Lower leg skin (tissue), 4 donors: ENCODE measurements at regions not wholly inside any gene's neighbourhood (a gene's known extent, or its start where the extent isn't known, plus 50 kb on each side); places are given as distances from the start of the nearest gene placed in this dataset.
"Not testable (repeated sequence)": the region's sequence is repeated elsewhere in the genome, so short reads cannot be mapped to it uniquely, and the experiment has no call there.

Experiments used
- DNase-seq, 2 donors: peaks; one replicate each; pipeline ENCODE4 v3.0.0-alpha.2; 2019; ENCODE audit warnings: low spot score in 2 of 2
- H3K4me3 ChIP-seq: fragments of 200-600 bp; sonication (generic); 2 replicates; pipeline ENCODE4 v1.5.1; 2017; ENCODE audit warnings: mild to moderate bottlenecking, low read depth; ENCODE audit not compliant: poor library complexity, severe bottlenecking
- POLR2A ChIP-seq, 2 donors: fragments of 450-650 bp; IDR thresholded peaks; one replicate each; pipeline ENCODE4 v1.6.1; 2016 to 2017; ENCODE audit warnings: antibody characterized with exemption in 2 of 2, mild to moderate bottlenecking in 1 of 2, moderate library complexity in 1 of 2
- WGBS, 2 donors: methylation state at CpG; one replicate each; pipeline ENCODE4 v1.1.5; 2018; 5-methylcytosine and 5-hydroxymethylcytosine counted together
- intact Hi-C: fragments of 100-400 bp; cut with DNase I; formaldehyde crosslinking; loops from one replicate; pipeline ENCODE4 v1.15.0; 2023; ENCODE audit warnings: low total_unique reads
- TF ChIP-seq, protein P1 (sequence below), 3 donors: fragments of 450-650 bp; IDR thresholded peaks; one replicate each; pipeline ENCODE4 v1.5.1; 2016; ENCODE audit warnings: antibody characterized with exemption in 3 of 3, mild to moderate bottlenecking in 3 of 3, moderate library complexity in 2 of 3

DNA sequence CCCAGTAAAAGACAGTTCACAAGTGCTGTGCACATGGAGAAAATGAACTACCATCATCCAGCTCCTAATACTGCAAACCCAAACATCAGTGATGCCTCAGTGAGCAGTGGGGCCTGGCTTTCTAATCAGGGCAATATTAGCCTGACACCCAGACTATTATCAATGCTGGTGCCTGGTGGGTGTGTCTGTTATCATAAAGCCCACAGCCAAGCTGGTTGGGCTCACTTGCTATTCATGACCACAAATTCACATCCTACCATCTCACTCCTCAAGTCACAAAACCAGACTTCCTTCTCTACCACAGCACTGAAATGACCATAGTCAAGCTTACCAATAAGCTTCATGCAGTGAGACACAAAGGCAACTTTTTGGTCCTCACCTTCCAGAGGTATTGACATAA, 180.8 kb upstream of the PLN start:
- no peak overlapping the region for H3K4me3 ChIP-seq
- intact Hi-C loops: no loop called here
- no peak for TF ChIP-seq POLR2A (IDR thresholded peaks at IDR 0.05)
- TF ChIP-seq, protein P1, sequence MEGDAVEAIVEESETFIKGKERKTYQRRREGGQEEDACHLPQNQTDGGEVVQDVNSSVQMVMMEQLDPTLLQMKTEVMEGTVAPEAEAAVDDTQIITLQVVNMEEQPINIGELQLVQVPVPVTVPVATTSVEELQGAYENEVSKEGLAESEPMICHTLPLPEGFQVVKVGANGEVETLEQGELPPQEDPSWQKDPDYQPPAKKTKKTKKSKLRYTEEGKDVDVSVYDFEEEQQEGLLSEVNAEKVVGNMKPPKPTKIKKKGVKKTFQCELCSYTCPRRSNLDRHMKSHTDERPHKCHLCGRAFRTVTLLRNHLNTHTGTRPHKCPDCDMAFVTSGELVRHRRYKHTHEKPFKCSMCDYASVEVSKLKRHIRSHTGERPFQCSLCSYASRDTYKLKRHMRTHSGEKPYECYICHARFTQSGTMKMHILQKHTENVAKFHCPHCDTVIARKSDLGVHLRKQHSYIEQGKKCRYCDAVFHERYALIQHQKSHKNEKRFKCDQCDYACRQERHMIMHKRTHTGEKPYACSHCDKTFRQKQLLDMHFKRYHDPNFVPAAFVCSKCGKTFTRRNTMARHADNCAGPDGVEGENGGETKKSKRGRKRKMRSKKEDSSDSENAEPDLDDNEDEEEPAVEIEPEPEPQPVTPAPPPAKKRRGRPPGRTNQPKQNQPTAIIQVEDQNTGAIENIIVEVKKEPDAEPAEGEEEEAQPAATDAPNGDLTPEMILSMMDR (IDR thresholded peaks at IDR 0.05): no peak
- DNase-seq: no peak

DNA sequence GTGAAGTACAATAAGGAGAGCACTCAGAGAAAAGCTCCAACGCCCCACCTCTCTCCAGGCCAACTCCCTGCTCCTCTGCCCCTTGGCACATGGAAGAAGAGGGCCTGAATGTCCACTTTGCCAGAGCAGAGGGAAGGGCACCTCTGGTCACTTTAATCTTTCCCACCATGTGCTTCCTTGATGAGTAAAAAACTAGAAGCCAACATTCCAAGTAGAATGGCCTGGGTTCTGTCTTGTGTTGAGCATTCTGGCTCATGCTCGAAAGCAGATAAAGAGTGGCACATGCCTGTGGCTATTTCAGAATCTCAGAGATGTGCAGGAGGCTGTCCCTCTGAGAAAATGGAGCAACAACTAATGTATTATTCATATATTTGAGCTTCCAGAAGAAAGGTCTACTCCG, 177.4 kb upstream of the PLN start:
- intact Hi-C loops: no loop called here
- TF ChIP-seq, protein P1 (IDR thresholded peaks at IDR 0.05): no peak
- TF ChIP-seq POLR2A (IDR thresholded peaks at IDR 0.05): no peak
- DNase-seq: no peak
- no peak overlapping the region for H3K4me3 ChIP-seq
- WGBS, 2 donors: 84 to 87% methylated on average over 3 of the region's 3 CpGs

DNA sequence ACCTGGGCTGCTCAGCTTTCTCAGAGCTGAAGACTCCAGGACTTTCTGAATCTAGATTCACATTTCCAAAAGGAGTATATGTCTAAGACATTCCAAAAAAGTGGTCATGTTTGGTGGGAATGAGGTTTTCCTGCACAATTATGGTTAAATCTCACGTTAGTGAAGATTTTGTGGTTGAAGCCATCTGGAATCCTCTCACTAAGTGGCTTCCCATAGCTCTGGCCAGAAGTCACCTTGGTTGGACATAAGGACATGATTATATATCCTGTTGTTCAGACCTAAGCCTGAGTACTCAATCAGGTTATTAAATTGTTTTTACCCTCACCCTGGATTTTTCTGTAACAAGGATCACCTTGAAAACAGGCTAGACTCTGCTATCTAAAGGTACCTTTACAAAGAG, 176.1 kb upstream of the PLN start:
- no peak overlapping the region for H3K4me3 ChIP-seq
- DNase-seq: no peak
- WGBS, 2 donors: 65 to 67% methylated on average over 1 of the region's 1 CpG
- intact Hi-C loops: no loop called here
- TF ChIP-seq POLR2A (IDR thresholded peaks at IDR 0.05): no peak
- TF ChIP-seq, protein P1 (IDR thresholded peaks at IDR 0.05): no peak

DNA sequence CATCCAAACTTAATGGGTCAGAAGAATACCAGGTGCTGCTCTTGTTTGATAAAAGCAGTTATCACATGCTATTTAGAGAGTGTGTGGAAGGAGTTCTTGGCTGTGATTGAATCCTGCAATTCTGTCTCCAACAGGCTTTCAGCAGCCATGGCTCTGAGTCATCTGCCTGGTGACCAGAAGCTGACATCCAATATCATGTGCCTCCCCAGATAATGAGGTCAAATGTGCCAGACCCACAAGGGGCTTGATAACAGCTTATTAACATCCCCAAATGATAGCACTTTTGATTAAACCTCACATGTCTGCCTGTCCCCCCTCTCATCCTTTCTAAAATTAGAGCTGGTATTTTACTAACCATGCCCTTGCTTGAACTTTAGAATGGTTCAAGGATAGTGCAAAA, 175.7 kb upstream of the PLN start:
- intact Hi-C loops: no loop called here
- peak in 1 of 2 donors; percentile 20 for DNase-seq
- TF ChIP-seq, protein P1 (IDR thresholded peaks at IDR 0.05): no peak
- TF ChIP-seq POLR2A (IDR thresholded peaks at IDR 0.05): no peak
- H3K4me3 ChIP-seq: no peak overlapping the region

DNA sequence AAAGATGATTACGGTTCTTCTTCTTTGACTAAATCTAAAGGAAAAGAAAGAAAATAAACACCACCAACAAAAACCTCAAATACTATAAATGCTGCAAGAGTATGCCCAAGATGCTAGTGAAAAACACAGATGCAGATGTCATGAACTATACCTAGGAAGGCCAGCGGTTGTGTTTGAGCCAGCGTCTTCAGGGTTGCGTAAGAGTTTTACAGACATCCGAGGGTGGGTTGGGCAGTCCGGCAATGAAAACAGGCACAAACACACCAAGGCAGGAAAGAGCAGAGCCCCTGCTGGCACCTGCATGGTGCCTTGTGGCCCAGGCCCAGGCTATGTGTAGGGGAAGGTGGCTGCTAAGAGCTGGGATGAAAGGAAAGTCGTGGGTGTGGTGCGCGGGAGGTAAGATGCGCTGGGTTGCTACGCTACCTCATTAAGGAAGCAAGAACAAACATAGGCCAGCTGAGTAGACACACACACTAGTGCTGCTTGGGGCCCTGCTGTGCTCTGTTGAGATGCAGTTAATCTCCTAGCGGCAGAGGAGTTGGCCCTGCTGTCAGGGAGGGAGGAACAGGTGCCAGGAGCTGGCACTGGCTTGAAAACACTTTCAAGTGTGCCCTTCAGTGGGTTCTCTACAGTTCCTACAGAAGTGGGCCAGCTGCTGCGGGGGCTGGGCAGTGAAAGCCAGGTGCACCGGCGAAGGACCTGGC, 170.2 kb upstream of the PLN start:
- intact Hi-C loops: no loop called here
- TF ChIP-seq, protein P1 (IDR thresholded peaks at IDR 0.05): no peak
- TF ChIP-seq POLR2A (IDR thresholded peaks at IDR 0.05): no peak
- H3K4me3 ChIP-seq: no peak overlapping the region
- DNase-seq: no peak
- WGBS, 2 donors: 70 to 79% methylated on average over 15 of the region's 15 CpGs

DNA sequence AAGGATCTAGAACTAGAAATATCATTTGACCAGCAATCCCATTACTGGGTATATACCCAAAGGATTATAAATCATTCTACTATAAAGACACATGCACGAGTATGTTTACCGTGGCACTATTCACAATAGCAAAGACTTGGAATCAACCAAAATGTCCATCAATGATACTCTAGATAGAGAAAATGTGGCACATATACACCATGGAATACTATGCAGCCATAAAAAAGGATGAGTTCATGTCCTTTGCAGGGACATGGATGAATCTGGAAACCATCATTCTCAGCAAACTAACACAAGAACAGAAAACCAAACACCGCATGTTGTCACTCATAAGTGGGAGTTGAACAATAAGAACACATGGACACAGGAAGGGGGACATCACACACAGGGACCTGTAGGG, 167.5 kb upstream of the PLN start:
- intact Hi-C loops, H3K4me3 ChIP-seq, DNase-seq: not testable (repeated sequence)
- 95 to 96% methylated on average over 3 of the region's 3 CpGs for WGBS, 2 donors
